GM21717 (cell line): ENCODE measurements at regions not wholly inside any gene's neighbourhood (a gene's known extent, or its start where the extent isn't known, plus 50 kb on each side); places are given as distances from the start of the nearest gene placed in this dataset.
A peak's percentile ranks its signal among the peaks of the same experiment; 100 is the strongest.

Source experiments
- ATAC-seq: cut with Tn5 transposase; IDR thresholded peaks from one replicate; pipeline ENCODE4 v1.9.1; 2021; ENCODE audit warnings: mild to moderate bottlenecking, moderate library complexity; ENCODE audit not compliant: unreplicated experiment

GRCh38 chr6:95777338-95777737, 200.0 kb downstream of the MANEA start:
- no peak for ATAC-seq

- no peak for ATAC-seq
Observed at GRCh38 chr6:95780037-95780436, 202.7 kb downstream of the MANEA start.

DNA sequence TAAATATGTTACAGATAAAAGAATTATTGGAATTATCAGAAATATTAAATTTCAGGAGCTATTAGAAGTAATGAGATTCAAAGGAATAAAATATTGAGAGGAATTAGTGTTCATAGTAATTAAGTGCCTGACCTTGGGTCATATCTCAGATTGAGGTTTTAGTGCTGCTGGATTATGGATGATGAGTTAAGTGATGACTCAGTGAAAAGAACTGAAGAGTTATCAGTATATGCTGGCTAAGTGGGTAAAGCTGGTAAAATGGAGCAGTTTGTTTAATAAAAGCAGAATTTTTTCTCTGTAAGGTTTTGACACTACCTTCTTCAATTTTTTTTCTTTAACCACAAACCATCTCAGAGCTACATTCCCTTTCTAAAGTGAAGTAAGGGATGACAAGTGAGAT, 206.7 kb downstream of the MANEA start:
- ATAC-seq = no peak

GRCh38 chr6:95784869-95785268, 207.5 kb downstream of the MANEA start:
- ATAC-seq = peak; percentile 74

GRCh38 chr6:95785785-95786184, 208.4 kb downstream of the MANEA start:
- no peak for ATAC-seq

- no peak for ATAC-seq
Observed at GRCh38 chr6:95786802-95787201, 209.5 kb downstream of the MANEA start.

- no peak for ATAC-seq
Observed at GRCh38 chr6:95790787-95791186, 213.5 kb downstream of the MANEA start.

GRCh38 chr6:95794749-95795148, 217.4 kb downstream of the MANEA start:
- no peak for ATAC-seq

DNA sequence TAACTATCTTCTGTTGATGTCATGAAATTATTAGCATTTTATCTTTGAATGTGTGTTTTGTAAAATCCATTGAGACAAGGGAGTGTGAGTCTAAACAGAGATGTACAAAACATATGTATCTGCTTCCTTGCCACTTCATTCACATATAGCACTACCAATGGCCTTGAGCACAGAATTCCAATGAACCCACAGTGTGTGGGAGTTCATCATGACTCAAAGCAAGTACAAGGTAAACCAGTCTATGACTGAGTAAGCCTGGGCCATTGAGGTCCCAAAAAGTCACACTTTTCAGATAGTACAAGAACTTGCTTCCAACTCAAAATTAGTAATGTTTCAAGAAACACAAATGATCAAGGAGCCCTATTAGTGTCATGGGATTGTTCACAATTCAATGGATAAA, 218.6 kb downstream of the MANEA start:
- no peak for ATAC-seq

- no peak for ATAC-seq
Observed at GRCh38 chr6:95797054-95797453, 218.7 kb upstream of the FUT9 start.

- no peak for ATAC-seq
Observed at GRCh38 chr6:95802978-95803377, 212.8 kb upstream of the FUT9 start.

DNA sequence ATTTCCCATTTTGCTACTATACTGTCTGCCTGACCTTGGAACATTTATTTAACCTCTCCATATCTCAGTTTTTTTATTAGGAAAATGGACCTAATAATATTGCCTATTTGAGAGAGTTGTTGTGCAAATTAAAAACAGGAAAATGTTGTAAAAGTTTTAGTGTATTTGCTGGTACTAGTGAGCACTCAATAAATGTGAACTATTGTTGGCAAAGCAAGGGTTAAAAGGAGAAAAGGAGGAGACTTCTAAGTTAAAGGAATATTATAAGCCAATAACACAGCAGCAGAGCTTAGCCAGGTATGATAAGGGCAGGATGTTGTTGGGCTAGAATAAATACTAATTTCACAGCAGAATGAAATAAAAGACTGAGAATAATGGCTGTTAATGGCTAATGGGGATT, 211.9 kb upstream of the FUT9 start:
- ATAC-seq = no peak

- peak; percentile 80 for ATAC-seq
Observed at GRCh38 chr6:95804847-95805541, 210.8 kb upstream of the FUT9 start.

GRCh38 chr6:95805699-95806098, 210.1 kb upstream of the FUT9 start:
- ATAC-seq = peak; percentile 55

GRCh38 chr6:95815389-95816056, 200.3 kb upstream of the FUT9 start:
- no peak for ATAC-seq

DNA sequence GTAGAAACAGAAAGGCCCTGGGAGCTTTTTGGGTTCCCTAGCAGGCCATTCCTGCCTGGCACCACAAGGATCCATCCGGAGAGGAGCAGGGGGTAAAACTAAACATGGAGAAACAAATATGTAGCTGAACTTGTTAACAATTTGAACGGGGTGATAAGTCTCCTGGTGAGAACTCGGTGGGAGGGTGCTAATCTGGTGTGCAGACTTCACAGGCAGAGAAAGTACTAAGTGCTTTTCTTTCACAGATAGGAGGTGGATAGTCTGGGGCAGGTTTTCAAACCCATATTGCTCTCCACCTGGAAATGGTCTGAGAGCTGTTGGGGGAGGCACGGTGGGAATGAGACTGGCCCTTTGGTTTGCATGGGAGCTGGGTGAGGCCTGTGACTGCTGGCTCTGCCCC, 196.3 kb upstream of the FUT9 start:
- ATAC-seq = no peak

- ATAC-seq = no peak
Observed at GRCh38 chr6:95819939-95820338, 195.8 kb upstream of the FUT9 start.

GRCh38 chr6:95830859-95831557, 184.8 kb upstream of the FUT9 start:
- ATAC-seq = no peak

GRCh38 chr6:95837890-95838289, 177.9 kb upstream of the FUT9 start:
- ATAC-seq = no peak

DNA sequence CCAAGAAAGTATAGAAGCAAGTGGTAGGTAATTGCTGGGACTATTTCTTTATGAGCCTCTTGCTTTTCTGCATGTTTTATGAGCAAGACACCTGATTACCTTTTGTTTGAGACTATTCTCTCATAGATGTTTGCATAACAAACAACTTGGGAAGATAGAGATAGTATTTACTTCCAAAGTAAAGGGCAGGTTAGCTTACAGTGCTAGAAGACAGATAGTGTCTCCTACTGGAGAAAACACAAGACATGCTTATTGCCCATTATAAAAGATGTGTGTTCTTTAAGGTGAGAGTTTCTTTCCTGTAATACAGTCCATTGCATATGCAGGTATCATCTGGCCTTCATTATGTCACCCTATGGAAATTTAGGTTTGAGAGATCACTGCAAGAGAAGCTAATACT, 174.2 kb upstream of the FUT9 start:
- no peak for ATAC-seq

DNA sequence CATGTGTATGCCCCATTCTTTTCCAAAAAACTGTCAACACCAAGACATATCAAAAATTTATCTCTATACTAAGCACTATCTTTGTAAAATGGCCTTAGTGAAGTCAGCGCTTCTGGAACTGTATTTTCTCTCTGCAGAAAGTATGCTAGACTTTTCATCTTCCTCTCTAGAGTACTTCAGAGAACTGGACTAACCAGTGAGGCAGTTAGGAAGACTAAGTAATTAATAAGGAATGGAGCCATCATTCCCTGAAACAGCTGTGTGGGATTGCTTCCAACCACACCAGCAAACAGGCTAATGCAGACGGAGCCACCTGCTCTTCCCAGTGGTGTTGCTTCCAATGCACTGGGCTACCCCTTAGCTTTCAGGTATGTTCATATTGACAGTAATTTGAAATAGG, 169.1 kb upstream of the FUT9 start:
- ATAC-seq = no peak

- ATAC-seq = no peak
Observed at GRCh38 chr6:95847061-95847460, 168.7 kb upstream of the FUT9 start.
